MM.1S (cell line): ENCODE measurements at regions not wholly inside any gene's neighbourhood (a gene's known extent, or its start where the extent isn't known, plus 50 kb on each side); places are given as distances from the start of the nearest gene placed in this dataset.

Experiments used
- DNase-seq: peaks from one replicate; pipeline ENCODE4 v3.0.0-alpha.2; 2015
- H2AFZ ChIP-seq: fragments of 300-600 bp; sonication (generic); 2 replicates; pipeline ENCODE4 v1.6.0; 2016; ENCODE audit warnings: antibody characterized with exemption, low read length
- H3F3A ChIP-seq: fragments of 300-600 bp; sonication (generic); 2 replicates; pipeline ENCODE4 v1.6.1; 2016; ENCODE audit warnings: mild to moderate bottlenecking, antibody characterized with exemption, low read length, moderate library complexity, mixed read lengths; ENCODE audit not compliant: insufficient read depth
- H3K27ac ChIP-seq: fragments of 300-600 bp; sonication (generic); 2 replicates; pipeline ENCODE4 v1.5.1; 2016; ENCODE audit warnings: mild to moderate bottlenecking, low read length
- H3K27me3 ChIP-seq: fragments of 300-600 bp; sonication (generic); replicated peaks from 2 replicates; pipeline ENCODE4 v1.6.0; 2016; ENCODE audit warnings: low read length; ENCODE audit not compliant: insufficient read depth
- H3K36me3 ChIP-seq: fragments of 300-600 bp; sonication (generic); replicated peaks from 2 replicates; pipeline ENCODE4 v1.6.1; 2016; ENCODE audit warnings: mild to moderate bottlenecking, low read length, mixed read lengths; ENCODE audit not compliant: insufficient read depth
- H3K4me1 ChIP-seq: fragments of 300-600 bp; sonication (generic); 2 replicates; pipeline ENCODE4 v1.6.1; 2016; ENCODE audit warnings: low read length, mixed read lengths
- H3K4me2 ChIP-seq: fragments of 300-600 bp; sonication (generic); 2 replicates; pipeline ENCODE4 v1.6.0; 2016; ENCODE audit warnings: low read depth, low read length
- H3K4me3 ChIP-seq: fragments of 300-600 bp; sonication (generic); 2 replicates; pipeline ENCODE4 v1.5.1; 2016; ENCODE audit warnings: low read length, mixed read lengths
- H3K79me2 ChIP-seq: fragments of 300-600 bp; sonication (generic); 2 replicates; pipeline ENCODE4 v1.6.1; 2016; ENCODE audit warnings: mixed run types, low read length, mixed read lengths
- H3K9ac ChIP-seq: fragments of 300-600 bp; sonication (generic); 2 replicates; pipeline ENCODE4 v1.6.1; 2016; ENCODE audit warnings: low read length, mixed read lengths
- H3K9me2 ChIP-seq: fragments of 300-600 bp; sonication (generic); replicated peaks from 2 replicates; pipeline ENCODE4 v1.6.1; 2016; ENCODE audit warnings: mild to moderate bottlenecking, low read length, mixed read lengths; ENCODE audit not compliant: insufficient read depth
- H3K9me3 ChIP-seq: fragments of 300-600 bp; sonication (generic); replicated peaks from 2 replicates; pipeline ENCODE4 v1.6.1; 2016; ENCODE audit warnings: mild to moderate bottlenecking, low read length, mixed read lengths; ENCODE audit not compliant: insufficient read depth
- H4K20me1 ChIP-seq: fragments of 300-600 bp; sonication (generic); 2 replicates; pipeline ENCODE4 v1.6.1; 2016; ENCODE audit warnings: mild to moderate bottlenecking, low read length, moderate library complexity, mixed read lengths; ENCODE audit not compliant: insufficient read depth
- EZH2 ChIP-seq: fragments of 300-600 bp; sonication (generic); optimal IDR thresholded peaks from 2 replicates; pipeline ENCODE3; 2017; ENCODE audit warnings: low read depth, mild to moderate bottlenecking, antibody characterized with exemption, low read length, mixed read lengths
- EZH2phosphoT487 ChIP-seq: fragments of 300-600 bp; sonication (generic); IDR thresholded peaks from 2 replicates; pipeline ENCODE4 v1.6.1; 2018; ENCODE audit warnings: antibody characterized with exemption, low read length
- TF ChIP-seq, protein P1 (sequence below): fragments of 300-600 bp; sonication (generic); IDR thresholded peaks from 2 replicates; pipeline ENCODE4 v1.5.1; 2016; ENCODE audit warnings: antibody characterized with exemption, low read length, mixed read lengths

- no peaks in the 10 kb centered on the region for H4K20me1 ChIP-seq
- no peaks in the 10 kb centered on the region for H3F3A ChIP-seq
- no peak overlapping the region for H3K4me3 ChIP-seq
- no peak for DNase-seq
- H3K27me3 ChIP-seq: no peaks in the 10 kb centered on the region
- no peak overlapping the region for H3K9ac ChIP-seq
- no peak overlapping the region for H2AFZ ChIP-seq
- no peak for TF ChIP-seq EZH2
- no peak for TF ChIP-seq EZH2phosphoT487
- TF ChIP-seq, protein P1, sequence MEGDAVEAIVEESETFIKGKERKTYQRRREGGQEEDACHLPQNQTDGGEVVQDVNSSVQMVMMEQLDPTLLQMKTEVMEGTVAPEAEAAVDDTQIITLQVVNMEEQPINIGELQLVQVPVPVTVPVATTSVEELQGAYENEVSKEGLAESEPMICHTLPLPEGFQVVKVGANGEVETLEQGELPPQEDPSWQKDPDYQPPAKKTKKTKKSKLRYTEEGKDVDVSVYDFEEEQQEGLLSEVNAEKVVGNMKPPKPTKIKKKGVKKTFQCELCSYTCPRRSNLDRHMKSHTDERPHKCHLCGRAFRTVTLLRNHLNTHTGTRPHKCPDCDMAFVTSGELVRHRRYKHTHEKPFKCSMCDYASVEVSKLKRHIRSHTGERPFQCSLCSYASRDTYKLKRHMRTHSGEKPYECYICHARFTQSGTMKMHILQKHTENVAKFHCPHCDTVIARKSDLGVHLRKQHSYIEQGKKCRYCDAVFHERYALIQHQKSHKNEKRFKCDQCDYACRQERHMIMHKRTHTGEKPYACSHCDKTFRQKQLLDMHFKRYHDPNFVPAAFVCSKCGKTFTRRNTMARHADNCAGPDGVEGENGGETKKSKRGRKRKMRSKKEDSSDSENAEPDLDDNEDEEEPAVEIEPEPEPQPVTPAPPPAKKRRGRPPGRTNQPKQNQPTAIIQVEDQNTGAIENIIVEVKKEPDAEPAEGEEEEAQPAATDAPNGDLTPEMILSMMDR: no peak
- H3K79me2 ChIP-seq: no peaks in the 10 kb centered on the region
- no peaks in the 10 kb centered on the region for H3K36me3 ChIP-seq
- no peaks in the 10 kb centered on the region for H3K9me3 ChIP-seq
- no peak overlapping the region for H3K27ac ChIP-seq
- H3K9me2 ChIP-seq: no peaks in the 10 kb centered on the region
- H3K4me1 ChIP-seq: no peaks in the 10 kb centered on the region
- H3K4me2 ChIP-seq: no peak overlapping the region
Observed at GRCh38 chr15:87454860-87455259, 801.7 kb downstream of the NTRK3 start.

GRCh38 chr15:87450314-87450713 is 806.2 kb downstream of the NTRK3 start:
- TF ChIP-seq EZH2phosphoT487 (no peak), EZH2 (no peak)
- TF ChIP-seq, protein P1: no peak
- peaks cover 9% of the 10 kb centered on the region; the same call in 1 of the 2 replicates for H3K4me1 ChIP-seq
- H4K20me1 ChIP-seq: no peaks in the 10 kb centered on the region
- DNase-seq: no peak
- no peaks in the 10 kb centered on the region for H3K79me2 ChIP-seq
- no peak overlapping the region for H2AFZ ChIP-seq
- H3K27me3 ChIP-seq: no peaks in the 10 kb centered on the region
- H3K4me2 ChIP-seq: no peak overlapping the region
- H3K9me2 ChIP-seq: no peaks in the 10 kb centered on the region
- H3K4me3 ChIP-seq: no peak overlapping the region
- no peaks in the 10 kb centered on the region for H3K36me3 ChIP-seq
- H3K9me3 ChIP-seq: no peaks in the 10 kb centered on the region
- H3K27ac ChIP-seq: no peak overlapping the region
- H3K9ac ChIP-seq: no peak overlapping the region
- H3F3A ChIP-seq: no peaks in the 10 kb centered on the region

- no peaks in the 10 kb centered on the region for H3K9me2 ChIP-seq
- H4K20me1 ChIP-seq: no peaks in the 10 kb centered on the region
- H3K36me3 ChIP-seq: no peaks in the 10 kb centered on the region
- no peak overlapping the region for H2AFZ ChIP-seq
- H3K9me3 ChIP-seq: no peaks in the 10 kb centered on the region
- no peaks in the 10 kb centered on the region for H3K4me1 ChIP-seq
- no peaks in the 10 kb centered on the region for H3F3A ChIP-seq
- H3K4me3 ChIP-seq: no peak overlapping the region
- H3K79me2 ChIP-seq: no peaks in the 10 kb centered on the region
- no peak overlapping the region for H3K4me2 ChIP-seq
- no peak overlapping the region for H3K27ac ChIP-seq
- no peak overlapping the region for H3K9ac ChIP-seq
- H3K27me3 ChIP-seq: no peaks in the 10 kb centered on the region
- TF ChIP-seq EZH2phosphoT487: no peak
- TF ChIP-seq, protein P1: no peak
- no peak for TF ChIP-seq EZH2
- DNase-seq: no peak
Observed at GRCh38 chr15:87439090-87439489, 817.4 kb downstream of the NTRK3 start.
